NCI-H146 treated with DMSO at 0.1 percent for 48 hours (cell line): ENCODE measurements at regions not wholly inside any gene's neighbourhood (a gene's known extent, or its start where the extent isn't known, plus 50 kb on each side); places are given as distances from the start of the nearest gene placed in this dataset.
A peak's percentile ranks its signal among the peaks of the same experiment; 100 is the strongest.

ENCODE experiments used
- DNase-seq: peaks from one replicate; lab custom pipeline; 2025; ENCODE audit not compliant: unreplicated experiment; lab: John Stamatoyannopoulos, UW

DNA sequence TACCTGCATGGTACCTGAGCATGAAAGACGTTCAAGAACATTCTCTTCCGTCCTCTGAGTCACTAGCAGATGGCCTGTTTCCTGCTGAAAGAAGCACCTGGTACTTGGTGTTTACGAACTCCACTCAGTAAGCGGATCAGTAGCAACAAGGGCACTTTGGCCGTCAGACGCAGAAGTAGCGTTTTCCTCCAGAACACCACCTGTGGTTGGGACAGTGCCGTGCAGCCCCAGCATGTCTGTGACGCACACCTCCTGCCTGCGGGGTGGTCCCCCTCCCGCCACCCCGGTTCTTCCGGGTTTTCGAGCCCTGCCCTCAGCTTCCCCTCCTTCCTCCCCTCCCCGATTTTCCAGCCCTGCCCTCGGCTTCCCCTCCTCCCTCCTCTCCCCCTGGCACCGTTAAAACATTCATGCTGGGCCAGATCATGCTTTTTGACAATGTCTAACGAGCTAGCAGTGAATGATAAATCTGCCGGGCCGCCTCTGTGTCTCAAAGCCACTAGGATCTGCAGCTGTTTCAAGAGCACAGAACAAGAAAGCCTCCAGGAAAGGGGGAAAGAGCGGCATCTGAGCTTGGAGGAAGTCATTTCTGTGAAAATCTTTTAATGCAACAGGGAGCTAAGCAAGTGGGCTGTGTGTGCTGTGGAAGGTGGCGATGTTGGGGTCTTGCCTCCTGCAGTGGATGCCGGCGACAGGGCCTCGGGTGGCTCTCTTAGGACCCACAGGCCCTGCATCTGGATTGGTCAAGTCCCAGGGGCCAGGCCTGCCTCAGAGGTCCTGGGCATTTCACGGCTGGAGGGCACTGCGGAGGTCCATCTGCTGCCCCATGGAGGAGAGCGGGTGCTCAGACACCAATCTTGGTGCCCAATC, 207.9 kb downstream of the ERMARD start:
- peak; percentile 69 for DNase-seq

DNA sequence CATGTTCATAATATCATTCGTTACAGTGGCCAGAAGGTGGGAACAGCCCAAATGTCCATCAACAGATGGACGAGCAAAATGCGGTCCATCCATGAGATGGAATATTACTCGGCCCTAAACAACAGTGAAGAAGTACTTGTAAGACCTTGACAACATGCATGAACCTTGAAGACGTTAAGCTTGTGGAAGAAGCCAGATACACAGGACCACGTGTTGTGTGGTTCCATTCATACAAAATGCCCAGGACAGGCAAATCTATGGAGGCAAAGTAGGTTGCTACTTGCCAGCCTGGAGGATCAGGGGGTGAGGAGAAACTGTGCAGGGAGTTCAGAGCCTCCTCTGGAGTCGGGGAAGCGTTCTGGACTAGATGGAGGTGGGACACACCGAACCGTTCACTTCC, 207.1 kb downstream of the ERMARD start:
- no peak for DNase-seq

DNA sequence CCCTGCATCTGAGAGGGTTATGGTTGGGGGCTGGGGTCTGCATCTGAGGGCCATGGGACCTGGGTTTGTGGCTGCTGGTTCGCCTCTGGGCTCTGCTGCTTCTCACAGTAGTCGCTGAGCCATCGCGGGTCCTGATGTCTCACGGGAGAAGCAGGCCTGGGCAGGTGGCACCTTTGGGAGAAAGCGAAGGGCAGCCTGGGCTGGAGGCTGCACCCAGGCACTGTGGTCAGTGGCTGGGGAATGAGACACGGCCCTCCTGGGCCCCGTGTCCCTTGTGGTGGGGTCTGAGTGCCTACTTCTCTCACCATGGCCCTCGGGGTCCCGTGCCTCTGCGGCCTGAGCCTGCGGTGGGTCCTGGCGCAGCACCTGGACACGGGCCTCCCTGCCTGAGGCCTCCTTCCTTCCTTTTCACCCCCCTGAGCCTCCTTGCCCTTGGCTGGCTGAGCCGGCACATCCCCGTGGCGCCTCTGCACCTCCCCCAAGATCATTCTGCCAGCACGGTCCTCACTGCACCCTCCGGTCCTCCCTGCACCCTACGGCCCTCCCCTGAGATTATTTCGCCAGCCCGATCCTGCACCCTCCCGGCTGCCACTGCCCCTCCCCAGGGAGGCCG, 206.0 kb downstream of the ERMARD start:
- DNase-seq, result no peak

DNA sequence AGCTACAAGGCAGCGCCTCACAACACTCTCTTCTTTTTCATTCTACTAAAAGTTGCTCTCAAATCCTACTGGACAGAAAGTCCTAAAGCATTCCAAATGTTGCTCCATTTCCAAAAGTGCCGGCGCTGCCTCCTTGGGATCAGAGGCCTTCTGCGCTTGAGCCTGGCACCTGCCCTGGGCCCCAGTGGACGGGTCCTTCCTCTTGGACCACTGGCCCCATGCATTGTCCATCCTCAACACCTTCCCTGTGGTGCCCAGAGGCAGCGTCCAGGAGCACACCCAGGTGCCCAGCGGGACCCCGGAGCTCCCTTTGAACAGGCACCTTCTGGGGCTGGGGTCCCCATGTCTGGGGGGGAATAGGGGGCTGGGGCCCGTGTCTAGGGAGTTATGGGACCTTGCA, 205.2 kb downstream of the ERMARD start:
- no peak for DNase-seq

DNA sequence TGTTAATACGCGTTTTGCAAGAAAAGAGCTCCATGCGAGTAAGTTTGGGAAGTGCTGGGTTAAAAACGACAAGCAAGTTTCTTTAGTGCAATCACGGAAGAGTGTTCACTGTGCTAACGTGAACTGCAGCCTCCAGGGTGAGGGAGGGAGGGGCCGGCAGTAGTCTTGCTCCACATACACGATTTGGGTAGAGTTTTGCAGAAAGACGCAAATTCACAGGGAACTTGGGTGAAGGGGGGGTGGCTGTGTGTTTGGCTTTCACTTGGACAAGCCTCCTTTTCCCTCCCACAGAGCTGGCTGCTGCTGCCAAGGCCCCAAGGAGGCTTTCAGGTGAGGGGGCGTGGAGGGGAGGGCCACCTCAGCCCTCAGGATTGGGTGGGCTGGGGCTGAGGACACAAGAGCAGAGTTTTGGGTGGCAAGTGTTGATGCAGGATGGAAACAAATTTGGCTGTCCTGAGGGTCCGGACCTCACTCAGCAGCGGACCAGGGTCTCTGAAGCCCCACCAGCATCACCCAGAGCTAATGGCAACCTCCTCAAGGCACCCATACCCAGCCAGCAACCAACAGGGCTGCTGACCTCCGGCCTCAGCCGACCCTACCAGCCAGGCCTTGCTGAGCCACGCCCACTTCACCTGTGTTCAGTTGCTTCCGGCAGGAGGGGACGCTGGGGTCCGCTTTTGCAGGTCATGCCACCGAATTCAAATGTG, 204.5 kb downstream of the ERMARD start:
- no peak for DNase-seq

DNA sequence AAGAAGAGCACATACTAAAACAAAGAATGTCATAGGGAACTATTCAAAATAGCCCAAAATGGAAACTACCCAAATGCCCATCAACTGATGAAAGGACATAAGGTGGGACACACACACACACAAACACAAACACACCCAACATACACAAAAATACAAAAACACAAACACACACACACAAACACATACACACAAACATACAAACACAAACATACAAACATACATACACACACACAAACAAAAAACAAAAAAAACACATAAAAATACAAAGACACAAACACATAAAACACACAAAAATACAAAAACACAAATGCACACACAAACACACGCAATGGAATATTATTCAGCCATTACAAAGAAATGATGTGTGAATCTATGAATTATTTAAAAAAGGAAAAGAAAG, 203.6 kb downstream of the ERMARD start:
- no peak for DNase-seq

DNA sequence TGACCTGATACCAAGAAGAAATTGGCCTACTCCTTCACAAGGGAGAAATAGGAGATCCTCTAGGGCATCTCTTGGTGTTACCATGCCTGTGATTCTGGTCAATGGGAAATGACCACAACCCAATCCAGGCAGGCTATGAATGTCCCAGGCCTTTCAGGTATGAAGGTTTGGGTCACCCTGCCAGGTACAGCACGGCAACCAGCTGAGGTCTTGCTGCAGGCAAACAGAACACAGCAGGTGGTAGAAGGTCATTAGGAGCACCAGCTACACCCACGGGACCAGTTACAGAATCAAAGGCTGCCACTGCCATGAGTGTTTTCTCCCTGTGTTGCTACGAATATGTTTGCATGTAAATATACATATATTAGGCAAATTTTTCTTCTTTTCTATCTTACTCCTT, 202.3 kb downstream of the ERMARD start:
- peak; percentile 60 for DNase-seq

DNA sequence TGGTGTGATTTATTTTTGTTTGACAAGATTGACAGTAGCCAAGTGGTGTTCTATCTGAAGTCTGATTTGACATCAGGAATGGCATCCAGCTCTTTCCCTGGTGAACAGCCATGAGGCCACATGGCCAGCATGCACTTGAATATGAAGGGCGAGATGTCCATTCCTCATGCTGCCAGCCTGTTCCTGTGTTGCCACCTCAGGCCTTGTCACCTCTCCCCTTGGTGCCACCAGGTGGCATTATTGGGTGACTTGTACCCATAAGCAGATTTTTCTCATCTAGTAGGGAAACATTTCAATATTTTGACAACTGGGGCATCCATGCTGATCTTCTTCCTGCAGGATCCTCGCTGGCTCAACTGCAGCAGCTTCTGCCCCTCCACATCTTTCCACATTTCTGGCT, 199.1 kb downstream of the ERMARD start:
- peak; percentile 66 for DNase-seq

DNA sequence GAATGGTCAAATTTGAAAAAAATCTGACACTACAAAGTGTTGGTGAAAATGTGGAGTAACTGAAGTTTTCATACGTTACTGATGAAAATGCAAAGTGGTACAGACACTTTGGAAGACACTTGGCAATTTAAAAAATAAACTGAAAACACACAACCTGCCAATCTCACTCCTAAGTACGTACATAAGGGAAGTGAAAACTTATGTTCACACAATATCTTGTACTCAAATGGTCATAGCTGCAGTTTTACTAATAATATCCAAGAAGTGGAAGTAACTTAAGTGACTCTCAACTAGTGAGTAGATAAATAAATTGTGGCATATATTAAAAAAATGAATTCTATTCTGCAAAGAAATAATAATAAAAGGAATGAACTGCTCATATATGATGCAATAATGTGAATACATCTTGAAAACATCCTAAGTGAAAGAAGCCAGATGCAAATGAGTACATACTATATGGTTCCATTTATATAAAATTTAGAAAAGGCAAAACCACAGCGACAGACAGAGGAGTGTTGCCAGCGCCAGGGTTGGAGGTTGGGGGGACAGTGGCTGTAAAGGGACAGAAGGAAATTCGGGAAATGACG, 198.2 kb downstream of the ERMARD start:
- no peak for DNase-seq

DNA sequence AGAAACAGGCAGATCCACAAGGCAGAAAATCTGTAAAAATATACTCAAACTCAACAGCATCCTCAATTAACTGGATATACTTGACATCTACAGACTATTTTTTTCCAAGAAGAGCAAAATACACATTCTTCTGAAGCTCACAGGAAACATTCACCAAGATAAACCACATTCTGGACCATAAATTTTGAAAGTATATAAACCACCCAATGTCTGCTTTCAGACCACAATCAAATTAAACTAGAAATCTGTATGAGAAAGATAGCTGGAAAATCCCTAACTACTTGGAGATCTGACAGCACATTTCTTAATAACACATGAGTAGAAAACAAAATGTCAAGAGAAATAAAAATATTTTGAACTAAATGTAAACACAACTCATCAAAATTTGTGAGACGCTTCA, 195.5 kb downstream of the ERMARD start:
- no peak for DNase-seq

DNA sequence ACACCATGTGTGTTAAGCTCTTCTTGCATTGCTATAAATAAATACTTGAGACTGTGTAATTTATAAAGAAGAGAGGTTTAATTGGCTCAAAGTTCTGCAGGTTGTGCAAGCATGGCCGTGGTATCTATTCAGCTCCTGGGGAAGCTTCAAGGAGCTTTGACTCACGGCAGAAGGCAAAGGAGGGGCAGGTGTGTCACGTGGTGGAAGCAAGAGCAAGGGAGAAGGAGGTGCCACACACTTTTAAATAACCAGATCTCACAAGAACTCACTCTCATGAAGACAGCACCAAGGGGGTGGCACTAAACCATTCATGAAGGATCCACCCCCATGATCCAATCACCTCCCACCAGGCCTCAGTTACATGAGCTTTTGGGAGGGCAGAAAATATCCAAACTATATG, 193.7 kb downstream of the ERMARD start:
- DNase-seq, result no peak

DNA sequence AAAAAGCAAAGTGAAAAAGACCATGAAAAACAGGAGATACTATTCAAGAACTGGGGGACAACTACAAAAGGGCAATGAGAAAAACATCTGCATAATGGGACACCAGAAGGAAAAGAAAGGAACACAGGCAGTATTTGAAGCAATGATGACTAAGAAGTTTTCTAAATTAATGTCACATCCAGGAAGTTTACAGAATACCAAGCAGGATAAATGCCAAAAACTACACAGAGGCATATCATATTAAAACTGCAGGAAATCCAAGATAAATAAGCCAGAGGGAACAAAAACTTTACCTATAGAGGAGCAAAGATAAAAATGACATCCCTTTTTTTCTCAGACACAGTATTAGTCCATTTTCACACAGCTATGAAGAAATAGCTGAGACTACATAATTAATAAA, 193.0 kb downstream of the ERMARD start:
- no peak for DNase-seq

DNA sequence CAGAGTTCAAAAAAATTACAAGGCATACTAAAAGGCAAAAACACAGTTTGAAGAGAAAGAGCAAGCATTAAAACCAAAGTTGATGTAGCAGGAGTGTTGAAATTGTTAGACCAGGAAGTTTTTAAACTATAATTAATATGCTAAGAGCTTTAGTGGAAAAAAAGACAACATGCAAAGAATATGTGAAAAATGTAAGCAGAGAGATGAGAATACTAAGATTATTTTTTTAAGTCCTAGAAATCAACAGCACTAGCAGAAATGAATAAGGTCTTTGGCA, 192.6 kb downstream of the ERMARD start:
- no peak for DNase-seq

DNA sequence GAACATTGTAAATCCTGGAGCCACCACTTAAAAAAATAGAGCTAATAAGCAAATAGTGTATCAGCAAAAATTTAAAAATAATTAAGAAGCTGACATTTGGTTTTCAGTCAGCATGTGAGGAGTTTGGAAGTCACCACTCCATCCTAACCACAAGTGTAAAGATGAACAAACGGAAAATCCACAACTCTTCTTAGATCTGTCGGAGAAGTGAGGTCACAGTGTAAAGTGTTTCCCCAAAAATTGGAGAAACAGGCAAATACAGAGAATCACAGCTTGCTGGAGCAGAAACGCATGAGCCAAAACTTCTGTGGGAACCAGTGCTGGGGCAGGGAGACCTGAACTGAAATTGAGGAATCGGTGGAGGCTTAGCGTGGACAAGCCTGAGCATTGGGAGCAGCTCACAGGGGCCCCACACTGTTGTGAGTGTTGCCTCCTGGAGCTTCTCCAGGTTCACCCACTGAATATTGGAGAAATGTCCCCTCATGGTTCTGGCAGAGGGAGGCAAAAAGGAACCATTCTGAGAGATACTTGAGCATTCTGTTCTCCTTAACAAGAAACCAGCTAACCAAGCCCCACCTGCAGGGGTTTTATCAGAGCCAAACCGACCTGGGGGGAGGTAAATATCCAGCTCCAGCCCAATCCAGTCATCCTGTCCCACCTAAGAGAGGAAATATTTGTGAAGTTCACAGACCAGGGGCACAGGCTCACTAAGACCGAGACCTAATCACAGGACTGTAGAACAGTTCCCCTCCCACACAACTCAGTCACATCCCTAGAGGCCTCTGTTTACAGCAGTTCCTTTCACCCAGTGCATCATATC, 192.0 kb downstream of the ERMARD start:
- DNase-seq, result no peak

DNA sequence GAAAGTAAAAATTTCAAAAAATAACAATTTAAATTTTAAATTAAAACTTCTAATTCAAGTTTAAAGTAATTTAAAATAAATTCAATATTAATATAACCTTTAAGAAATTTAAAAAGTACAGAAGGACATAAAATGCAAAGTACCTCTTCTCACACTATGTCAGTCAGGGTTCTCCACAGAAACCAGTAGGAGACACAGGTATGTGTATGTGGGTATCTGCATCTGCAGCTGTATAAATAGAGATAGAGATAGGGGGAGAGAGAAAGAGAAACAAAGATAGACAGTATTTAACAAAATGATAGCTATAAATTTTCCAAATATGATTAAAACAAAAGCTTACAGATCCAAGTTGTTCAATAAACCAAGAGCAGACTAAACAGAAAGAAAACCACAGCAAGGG, 190.8 kb downstream of the ERMARD start:
- DNase-seq, result no peak

DNA sequence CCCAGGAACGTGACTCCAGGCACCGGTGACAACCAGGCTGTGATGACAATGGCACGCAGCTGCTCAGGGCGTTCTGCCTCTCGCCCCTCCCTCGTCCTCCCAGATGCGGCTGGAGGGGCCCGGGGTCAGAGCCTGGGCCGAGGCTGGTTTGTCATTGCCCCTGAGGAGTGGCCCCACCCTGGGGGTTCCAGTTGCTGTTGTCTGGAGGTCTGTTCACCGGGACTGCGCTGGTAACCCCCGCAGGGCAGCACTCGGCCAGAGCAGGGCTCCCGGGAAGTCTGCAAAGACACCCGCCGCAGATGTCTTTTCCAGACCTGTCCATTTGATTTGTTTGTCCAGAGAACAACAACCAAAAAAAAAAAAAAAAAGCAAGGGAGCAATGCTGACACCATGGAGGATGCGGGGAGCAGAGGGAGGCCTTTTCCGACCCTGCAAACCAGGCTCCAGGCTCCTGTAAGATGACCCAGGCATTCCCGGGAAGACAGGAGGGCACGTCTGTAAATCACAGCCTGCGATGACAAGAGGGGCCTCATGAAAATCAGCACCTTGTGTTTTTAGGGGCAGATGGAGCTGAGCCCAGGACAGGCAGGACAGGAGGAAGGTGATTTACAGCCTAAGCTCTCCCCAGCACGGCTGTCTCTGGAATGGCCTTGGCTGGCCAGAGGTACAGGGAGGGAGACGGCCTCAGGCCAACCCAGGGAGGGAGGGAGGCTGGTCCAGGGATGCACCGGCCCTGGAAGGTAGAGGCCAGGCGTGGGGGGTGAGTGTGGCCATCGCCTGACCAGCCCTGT, 189.3 kb downstream of the ERMARD start:
- peak; percentile 23 for DNase-seq

DNA sequence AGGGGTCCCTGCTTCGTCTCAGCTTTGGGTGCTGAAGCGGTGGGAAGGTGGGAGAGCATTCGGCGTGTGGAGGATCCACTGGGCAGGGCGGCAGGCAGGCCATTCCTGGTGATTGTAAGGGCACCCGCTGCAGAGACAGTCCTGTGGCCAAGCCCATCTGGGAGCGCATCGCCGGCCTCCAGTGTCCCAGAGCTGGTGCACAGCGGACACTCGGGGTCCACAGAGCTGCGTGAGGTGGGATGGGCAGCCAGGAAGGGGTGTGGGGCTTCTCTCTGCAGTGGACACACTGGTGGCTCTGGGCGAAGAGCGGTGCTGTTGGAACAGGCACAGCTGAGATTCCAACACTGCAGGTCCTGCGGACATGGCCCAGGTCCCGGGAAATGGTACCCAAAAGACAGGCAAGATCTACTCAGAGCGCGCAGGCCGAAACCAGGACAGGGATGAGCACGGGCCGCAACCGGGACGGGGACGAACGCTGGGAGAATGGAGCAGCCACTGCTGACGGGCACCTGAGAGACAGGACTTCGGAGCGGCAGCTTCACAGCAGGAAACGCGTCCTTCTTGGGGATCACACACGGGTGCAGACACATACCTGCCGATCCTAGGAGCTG, 188.2 kb downstream of the ERMARD start:
- no peak for DNase-seq

DNA sequence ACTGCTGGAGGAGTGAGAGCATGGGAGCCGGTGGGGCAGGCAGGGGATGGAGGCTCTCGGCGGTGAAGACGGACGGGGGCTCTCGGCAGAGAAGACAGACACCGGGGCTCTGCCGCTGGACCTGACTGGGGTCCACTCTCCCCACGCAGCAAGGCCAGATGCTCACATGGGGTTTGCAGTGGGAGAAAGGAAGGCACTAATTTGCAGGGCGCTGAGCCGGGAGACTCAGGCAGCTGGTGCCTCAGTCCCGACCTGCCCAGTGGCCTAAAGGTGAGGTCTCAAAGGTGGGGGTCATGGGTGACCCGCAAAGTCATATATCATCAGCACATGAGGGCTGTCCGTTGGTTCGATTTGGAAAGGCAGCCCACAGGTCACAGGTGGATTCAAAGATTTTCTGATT, 187.3 kb downstream of the ERMARD start:
- DNase-seq, result no peak

DNA sequence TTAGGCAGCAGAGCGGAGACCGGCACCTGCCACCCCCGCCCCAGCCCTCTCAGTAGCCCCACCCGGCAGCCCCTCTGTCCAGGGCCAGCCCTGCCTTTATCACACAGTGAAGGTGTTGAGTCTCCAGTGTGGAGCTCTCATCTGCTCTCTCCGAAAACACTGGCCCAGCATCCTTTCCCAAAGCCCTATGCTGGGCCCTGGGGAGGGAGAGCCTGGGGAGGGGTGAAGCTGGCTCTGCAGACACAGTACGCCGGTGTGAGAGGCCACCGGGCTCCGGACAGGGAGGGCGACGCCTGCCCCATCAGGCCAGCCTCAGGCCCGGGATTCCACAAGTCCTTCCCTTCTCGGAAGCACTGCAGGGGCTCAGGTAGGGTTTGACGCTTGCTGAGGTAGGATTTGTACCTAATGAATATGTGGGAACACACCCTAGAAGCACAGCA, 186.9 kb downstream of the ERMARD start:
- no peak for DNase-seq
